ENCODE measurements at regions not wholly inside any gene's neighbourhood (a gene's known extent, or its start where the extent isn't known, plus 50 kb on each side); places are given as distances from the start of the nearest gene placed in this dataset.

- no peak for DNase-seq (ENCODE audit: low read depth in 4 of 4, low spot score in 3 of 4)
Measured at GRCh38 chr2:185891403-185891802, 152.8 kb downstream of the FSIP2 start.

DNA sequence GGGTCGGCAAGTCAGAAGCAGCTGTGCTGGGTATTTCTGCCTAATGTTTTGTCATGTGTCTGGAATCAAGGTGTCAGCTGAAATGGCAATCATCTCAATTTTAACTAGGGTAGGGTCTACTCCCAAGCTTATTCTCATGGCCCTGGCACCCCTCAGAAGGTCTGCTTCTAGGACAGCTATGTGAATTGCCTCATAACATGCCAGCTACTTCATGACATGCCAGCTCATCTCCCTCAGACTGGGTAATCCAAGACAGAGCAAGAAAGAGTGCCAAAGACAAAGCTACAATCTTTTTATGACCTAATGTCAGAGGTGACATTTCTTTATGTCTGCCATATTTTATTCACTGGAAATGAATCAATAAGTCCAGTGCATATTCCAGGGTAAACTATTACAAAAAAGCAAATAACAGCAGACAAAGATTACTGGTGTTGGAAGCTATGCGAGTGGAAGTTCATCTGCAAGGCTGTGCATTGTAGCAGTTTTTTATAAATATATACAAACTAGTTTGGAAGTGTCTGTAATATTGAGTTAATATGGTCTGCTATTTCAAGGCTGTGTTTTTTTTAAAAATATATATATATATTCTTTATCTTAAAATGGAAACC, 153.3 kb downstream of the FSIP2 start:
- no peak for DNase-seq (ENCODE audit: low read depth in 4 of 4, low spot score in 3 of 4)

DNA sequence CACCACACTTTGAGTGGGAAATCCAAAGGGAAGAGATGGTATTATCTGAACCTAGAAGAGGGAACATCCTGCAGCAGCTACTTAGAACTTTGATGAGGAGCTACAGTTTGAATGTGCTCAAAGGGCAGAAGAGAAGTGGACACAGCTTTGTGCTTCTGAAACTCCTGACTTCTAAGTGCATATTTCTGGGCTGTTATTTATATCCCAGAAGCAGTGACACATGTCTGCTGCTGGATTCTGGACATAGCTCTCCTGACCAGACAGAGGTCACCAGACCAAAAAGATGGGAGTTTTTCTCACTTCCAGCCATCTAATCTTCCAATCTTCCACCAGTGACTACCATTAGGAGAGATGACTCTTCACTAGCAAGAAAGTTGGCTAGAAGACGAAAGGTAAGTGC, 153.9 kb downstream of the FSIP2 start:
- no peak for DNase-seq (ENCODE audit: low read depth in 4 of 4, low spot score in 3 of 4)

DNA sequence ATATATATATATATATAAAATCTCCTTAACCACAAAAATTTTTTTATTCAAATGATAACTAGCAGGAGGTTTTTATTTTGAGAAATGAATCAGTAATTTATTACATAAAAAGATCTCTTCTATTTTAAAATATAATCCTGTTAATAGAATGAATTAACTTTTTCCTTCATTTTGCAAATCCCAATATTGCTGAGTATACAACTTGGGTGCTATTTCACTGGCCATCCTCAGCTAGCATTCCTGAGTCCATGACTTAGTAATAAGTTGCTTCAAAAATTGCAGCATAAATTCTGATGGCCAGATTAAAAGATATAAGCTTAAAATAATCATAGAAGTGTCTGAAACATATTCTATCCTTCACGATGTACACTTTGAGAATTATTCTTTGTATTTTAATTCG, 155.6 kb downstream of the FSIP2 start:
- DNase-seq (ENCODE audit: low read depth in 4 of 4, low spot score in 3 of 4) = no peak

DNA sequence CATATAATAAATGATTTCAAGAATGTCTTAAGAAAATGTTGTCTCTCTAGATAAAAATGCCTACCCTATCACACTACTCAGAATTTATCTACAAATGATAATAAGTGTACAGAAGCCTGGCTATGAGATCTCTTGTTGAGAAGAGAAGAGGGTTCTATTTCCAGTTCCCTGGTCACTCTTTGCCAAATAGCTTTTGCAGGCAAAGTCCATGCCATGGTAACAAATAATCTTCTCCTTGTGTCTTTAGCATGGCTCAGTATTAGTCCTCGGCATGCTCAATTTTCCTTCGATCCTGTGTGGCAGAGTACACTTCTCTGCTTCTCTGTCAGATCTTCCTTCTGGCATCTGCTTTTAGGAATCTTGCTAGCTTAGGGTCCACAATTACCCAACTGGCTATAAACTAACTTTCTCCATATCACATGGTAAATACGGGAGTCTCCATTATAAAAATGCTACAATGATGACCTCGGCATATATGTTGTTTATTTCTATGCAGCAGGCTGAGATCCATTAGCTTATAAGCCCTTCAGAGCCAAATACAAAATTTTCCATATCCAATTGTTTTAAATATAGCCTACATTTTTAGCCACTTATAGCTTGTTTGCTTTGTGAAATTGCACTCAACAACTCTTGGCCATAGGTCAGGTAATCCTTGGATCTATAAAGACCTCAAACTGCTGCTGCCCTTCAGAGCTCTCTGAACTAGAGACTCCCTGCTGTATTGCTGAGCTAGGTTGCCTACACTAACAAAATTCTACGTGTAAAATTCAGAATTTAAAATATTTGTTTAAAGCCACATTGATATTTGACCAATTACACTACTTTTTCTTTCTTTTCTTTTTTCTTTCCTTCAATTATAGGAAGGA, 157.5 kb downstream of the FSIP2 start:
- DNase-seq (ENCODE audit: low read depth in 4 of 4, low spot score in 3 of 4) = no peak

- DNase-seq (ENCODE audit: low read depth in 4 of 4, low spot score in 3 of 4) = no peak
Measured at GRCh38 chr2:185899366-185899765, 160.8 kb downstream of the FSIP2 start.

DNA sequence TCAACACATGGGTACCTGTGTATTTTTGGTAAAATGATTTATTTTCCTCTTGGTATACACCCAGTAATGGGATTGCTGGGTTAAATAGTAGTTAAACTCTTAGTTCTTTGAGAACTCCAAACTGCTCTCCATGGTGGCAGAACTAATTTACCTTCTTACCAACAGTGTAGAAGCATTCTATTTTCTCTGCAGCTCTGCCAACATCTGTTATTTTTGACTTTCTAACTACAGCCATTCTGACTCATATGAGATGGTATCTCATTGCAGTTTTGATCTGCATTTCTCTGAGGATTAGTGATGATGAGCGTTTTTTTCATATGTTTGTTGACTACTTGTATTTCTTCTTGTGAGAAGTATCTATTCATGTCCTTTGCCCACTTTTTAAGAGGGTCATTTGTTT, 180.6 kb downstream of the FSIP2 start:
- DNase-seq (ENCODE audit: low read depth in 4 of 4, low spot score in 3 of 4) = no peak

DNA sequence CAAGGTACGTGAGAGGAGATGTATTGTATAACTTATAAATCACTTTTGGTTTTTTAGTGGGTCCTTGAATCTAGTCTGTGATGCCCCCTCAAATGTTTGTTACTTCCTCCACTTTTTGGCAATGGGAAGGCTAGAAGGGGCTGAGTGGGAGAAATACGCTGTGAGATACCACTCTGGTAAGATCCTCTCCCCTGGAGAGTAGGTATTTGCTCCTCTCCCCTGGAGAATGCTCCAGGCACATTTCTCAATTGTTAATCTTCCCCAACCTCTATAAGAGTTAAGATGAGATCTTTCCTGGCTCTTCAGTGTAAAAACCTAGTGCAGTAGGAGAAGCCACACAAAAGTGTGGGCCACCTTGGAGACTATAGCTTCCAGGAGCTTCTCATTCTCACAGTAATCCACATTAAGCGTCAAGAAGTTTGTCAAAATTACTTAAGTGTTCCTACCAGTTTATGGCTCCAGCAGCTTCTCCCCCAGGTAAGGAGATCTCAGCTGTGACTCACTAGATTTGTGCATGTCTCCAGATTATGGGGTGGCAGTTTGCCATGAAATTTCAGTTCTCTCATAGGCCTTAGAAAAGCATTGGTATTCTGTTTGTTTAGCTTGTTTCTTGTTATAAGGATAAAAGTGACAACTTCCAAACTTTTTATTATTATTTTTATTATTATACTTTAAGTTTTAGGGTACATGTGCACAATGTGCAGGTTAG, 182.6 kb downstream of the FSIP2 start:
- no peak for DNase-seq (ENCODE audit: low read depth in 4 of 4, low spot score in 3 of 4)

DNA sequence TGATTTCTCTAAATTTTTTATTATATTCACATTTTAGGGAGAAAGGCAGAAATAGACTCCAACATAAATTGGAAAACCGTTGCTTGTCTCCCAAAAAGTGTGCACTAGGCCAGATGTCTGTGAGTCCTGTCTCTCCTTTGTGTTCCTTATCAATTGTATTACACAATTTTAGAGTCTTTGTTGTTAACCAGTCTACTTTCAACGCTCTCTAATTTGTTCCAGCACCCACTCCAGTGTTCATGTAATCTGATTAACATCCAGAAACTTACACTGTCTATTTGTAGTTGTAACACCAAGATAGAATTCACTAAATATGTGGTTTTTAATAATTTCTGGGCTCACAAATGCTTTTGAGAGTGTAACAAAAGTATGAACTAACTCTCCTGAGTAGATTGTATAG, 195.6 kb downstream of the FSIP2 start:
- no peak for DNase-seq (ENCODE audit: low read depth in 4 of 4, low spot score in 3 of 4)

- DNase-seq (ENCODE audit: low read depth in 4 of 4, low spot score in 3 of 4) = no peak
Measured at GRCh38 chr2:185939858-185940257, 201.3 kb downstream of the FSIP2 start.

DNA sequence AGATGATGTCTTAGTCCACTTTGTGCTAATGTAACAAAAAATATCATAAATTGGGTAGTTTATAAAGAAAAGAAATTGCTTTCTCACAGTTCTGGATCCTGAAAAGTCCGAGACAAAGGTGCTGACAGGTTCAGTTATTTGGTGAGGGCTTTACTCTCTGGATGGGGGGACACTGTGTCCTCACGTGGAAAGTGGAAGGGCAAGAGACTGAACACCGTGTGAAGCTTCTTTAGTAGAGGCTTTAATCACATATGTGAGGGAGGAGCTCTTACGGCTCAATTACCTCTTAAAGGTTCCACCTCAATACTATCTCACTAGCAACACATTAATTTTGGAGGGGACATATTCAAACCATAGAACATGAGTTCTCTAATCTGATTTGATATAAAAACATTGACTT, 204.3 kb downstream of the FSIP2 start:
- no peak for DNase-seq (ENCODE audit: low read depth in 4 of 4, low spot score in 3 of 4)

DNA sequence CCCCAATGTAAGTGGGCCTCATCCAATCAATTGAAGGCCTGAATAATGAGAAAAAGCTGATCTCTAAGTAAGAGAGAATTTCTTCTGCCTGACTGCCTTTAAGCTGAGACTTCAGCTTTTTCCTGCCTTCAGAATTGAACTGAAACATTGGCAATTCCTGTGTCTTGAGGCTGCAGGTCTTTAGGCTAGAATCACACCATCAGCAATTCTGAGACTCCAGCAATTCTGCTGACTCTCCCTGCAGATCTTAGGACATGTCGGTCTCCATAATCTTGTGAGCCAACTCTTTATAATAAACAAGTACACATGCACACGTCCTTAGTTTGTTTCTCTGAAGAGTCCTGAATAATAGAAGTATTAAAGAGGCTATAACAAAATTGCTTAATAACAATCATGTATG, 209.1 kb downstream of the FSIP2 start:
- DNase-seq (ENCODE audit: low read depth in 4 of 4, low spot score in 3 of 4) = no peak

DNA sequence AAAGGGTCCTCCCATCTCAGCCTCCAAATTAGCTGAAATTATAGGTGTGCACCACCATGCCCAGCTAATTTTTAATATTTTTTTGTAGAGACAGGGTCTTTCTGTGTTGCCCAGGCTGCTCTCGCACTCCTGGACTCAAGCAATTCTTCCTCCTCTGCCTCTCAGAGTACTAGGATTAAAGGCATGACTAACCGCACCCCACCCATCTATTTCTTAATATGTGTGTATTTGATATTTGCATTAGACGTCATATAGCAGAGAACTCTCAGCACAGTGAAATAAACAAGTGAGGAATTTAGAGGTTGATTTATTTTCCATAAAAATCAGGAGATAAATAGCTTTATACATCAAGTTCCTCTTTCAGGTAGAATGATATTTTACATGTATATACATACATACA, 213.5 kb downstream of the FSIP2 start:
- DNase-seq (ENCODE audit: low read depth in 4 of 4, low spot score in 3 of 4) = no peak

GRCh38 chr2:185954389-185954788, 215.8 kb downstream of the FSIP2 start:
- DNase-seq (ENCODE audit: low read depth in 4 of 4, low spot score in 3 of 4) = no peak

DNA sequence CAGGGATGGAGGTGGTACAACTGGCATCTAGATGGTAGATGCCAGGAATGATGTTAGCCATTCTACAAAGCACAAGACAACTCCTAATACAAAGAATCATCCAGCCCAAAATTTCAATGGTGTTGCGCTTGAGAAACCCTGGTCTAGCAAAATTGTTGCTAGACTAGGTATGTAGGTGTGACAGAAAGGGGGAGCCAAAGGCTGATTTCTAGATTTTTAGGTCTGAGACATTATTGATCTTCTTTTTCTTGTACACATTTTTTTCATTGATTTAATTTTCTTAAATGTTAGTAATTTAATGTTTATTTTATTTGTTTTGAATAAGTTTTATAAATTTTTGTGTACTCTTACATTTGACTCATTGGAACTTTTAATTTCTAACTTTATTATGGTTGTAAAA, 216.4 kb downstream of the FSIP2 start:
- DNase-seq (ENCODE audit: low read depth in 4 of 4, low spot score in 3 of 4) = no peak

GRCh38 chr2:185967335-185967734, 228.7 kb downstream of the FSIP2 start:
- DNase-seq (ENCODE audit: low read depth in 4 of 4, low spot score in 3 of 4) = no peak

DNA sequence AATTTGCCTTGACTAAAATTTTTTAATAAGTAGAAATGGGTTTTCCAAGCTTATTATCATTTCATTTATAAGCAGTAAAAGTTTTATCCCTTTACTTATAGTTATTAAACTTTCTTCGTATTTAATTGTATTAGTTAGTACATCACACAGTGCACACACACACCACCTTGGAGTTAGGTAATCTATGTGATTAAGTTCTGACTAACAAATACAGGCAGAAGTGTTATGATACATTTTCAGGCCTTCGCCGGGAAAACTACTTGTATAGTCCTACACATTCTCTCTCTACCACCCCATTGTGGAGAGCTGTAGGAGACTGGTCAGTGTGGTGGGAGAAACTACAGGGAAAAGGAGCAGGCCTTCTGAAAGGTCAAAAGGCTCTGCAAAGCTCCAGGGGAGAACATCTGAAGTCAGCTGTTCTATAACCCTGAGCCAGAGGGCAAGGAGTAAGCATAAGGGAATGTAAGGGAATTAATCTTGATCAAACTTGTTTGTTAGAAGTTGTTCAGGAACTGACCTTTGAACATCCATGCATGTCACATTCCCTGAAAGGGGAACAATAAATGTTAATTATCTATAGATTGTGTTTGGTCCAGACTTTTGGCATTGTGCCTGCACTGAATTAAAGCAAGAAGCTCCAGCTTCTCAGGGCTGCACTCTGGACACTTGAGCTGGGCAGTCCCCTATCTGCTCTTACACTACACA, 231.7 kb downstream of the FSIP2 start:
- DNase-seq (ENCODE audit: low read depth in 4 of 4, low spot score in 3 of 4) = no peak

DNA sequence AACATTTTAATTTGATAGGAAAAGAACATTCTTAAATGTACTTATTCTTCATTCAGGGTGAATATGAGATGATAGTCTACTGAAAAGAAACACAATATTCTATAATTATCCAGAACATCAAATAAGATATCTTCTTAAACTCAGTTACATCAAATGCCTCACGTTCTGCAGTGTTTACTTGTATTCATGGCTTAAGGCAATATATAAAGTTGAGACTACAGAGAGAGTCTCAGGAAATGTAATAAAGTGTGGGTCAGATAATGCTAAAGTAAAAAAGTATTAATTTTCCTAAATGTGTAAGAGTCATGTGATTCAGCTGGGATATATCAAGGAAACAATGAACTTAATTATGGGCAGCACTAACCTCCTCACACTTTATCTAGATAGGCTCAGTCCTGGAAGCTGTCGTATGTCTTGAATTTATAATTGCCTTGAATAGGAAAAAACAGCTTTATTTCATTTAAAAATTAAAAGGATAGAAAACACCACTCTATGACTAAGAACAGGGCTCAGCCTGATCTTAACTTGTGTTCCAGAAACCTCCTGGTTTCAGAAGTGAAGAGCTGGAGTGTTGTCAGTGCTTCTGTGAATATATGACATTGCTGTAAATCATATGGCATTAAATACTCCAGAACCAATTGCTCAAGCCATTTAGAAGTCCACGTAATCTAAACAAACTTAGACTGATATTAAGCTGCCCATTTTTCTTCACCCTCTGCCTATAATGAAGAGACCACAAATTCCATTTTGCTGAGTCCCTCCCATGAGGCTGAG, 240.2 kb downstream of the FSIP2 start:
- no peak for DNase-seq (ENCODE audit: low read depth in 4 of 4, low spot score in 3 of 4)

DNA sequence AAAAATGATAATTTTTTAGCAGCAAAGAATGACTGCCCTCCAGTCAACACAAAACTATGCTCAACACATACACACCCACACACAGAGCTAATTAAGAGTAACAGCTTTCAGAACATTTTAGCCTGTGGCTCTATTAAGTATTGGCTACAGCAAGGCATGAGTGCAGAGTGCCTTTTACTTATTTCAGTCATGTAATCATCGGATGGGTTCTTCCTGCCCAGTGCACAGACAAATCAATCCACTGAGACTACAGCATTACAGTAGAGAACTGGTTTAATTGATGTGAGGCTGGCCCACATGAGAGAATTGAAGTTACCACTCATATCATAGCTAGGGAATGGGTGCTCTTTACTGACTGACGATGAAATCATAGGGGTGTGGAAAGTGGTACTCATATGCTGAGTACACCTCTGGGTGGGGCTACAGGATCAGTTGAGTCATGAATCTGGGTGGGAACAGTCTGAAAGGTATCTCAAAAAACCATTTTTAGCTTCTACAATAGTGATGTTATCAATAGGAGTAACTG, 241.0 kb downstream of the FSIP2 start:
- DNase-seq (ENCODE audit: low read depth in 4 of 4, low spot score in 3 of 4) = no peak

- DNase-seq (ENCODE audit: low read depth in 4 of 4, low spot score in 3 of 4) = no peak
Measured at GRCh38 chr2:185980944-185981343, 242.3 kb downstream of the FSIP2 start.

All from right renal pelvis (tissue), 4 donors.